Breast epithelium (tissue), 4 donors: ENCODE measurements at regions not wholly inside any gene's neighbourhood (a gene's known extent, or its start where the extent isn't known, plus 50 kb on each side); places are given as distances from the start of the nearest gene placed in this dataset.
"Not testable (repeated sequence)": the region's sequence is repeated elsewhere in the genome, so short reads cannot be mapped to it uniquely, and the experiment has no call there.

ENCODE experiments used
- DNase-seq, 2 donors: peaks; one replicate each; pipeline ENCODE4 v3.0.0-alpha.2; 2019; ENCODE audit warnings: low spot score in 2 of 2
- H3K27ac ChIP-seq, 2 donors: fragments of 200-600 bp; sonication (generic) in 1 of 2; one replicate each; pipeline ENCODE4 v1.5.1; 2016 to 2019; ENCODE audit warnings: mild to moderate bottlenecking in 1 of 2
- H3K27me3 ChIP-seq, 2 donors: fragments of 200-600 bp; sonication (generic) in 1 of 2; one replicate each; pipeline versions ENCODE4 v1.5.1 to v1.6.0; 2017 to 2019; ENCODE audit warnings: control low read depth in 1 of 2, mild to moderate bottlenecking in 1 of 2
- H3K36me3 ChIP-seq: fragments of 200-600 bp; one replicate; pipeline ENCODE4 v1.5.1; 2019
- H3K4me1 ChIP-seq, 2 donors: fragments of 200-600 bp; sonication (generic); one replicate each; pipeline ENCODE4 v1.5.1; 2016 to 2019; ENCODE audit warnings: control low read depth in 1 of 2
- H3K4me3 ChIP-seq, 3 donors: fragments of 200-600 bp; sonication (generic); 1 replicate in 2 of 3; 2 replicates in 1 of 3; pipeline ENCODE4 v1.5.1; 2016 to 2019; ENCODE audit warnings: mild to moderate bottlenecking in 3 of 3, moderate library complexity in 2 of 3
- H3K9me3 ChIP-seq, 2 donors: fragments of 200-600 bp; sonication (generic) in 1 of 2; one replicate each; pipeline ENCODE4 v1.5.1; 2016 to 2019; ENCODE audit warnings: control low read depth in 1 of 2
- POLR2A ChIP-seq: fragments of 450-650 bp; IDR thresholded peaks from one replicate; pipeline ENCODE4 v1.6.1; 2016; ENCODE audit warnings: antibody characterized with exemption, mild to moderate bottlenecking, moderate library complexity
- POLR2AphosphoS5 ChIP-seq, 3 donors: sonication (generic); formaldehyde crosslinking; IDR thresholded peaks; one replicate each; pipeline ENCODE4 v1.6.1; 2017; ENCODE audit warnings: antibody characterized with exemption in 3 of 3
- intact Hi-C: fragments of 100-400 bp; cut with DNase I; formaldehyde crosslinking; loops from one replicate; pipeline ENCODE4 v1.15.1; 2023; ENCODE audit warnings: low total_unique reads
- TF ChIP-seq, protein P1 (sequence below), 3 donors: fragments of 450-650 bp; IDR thresholded peaks; one replicate each; pipeline ENCODE4 v1.5.1; 2016 to 2017; ENCODE audit warnings: antibody characterized with exemption in 3 of 3, mild to moderate bottlenecking in 3 of 3, moderate library complexity in 3 of 3

DNA sequence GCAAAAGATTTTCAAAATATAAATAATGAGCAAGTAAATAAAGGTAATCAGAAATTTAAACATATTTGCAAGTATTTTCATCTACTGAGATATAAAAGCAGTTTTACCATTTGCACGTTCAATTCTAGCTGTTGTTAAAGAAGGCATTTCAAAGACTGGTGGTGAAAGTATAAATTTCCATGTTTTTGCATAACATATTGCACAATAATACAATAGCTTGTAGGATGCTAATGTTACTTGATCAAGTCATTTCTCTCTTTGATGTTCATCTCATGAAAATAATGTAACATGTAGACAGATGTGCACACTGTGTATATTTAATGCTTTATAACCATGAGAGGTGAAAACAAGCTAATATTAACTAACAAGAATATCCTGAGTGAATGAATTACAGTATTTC, 651.9 kb downstream of the CDH9 start:
- H3K27me3 ChIP-seq = no peaks in the 10 kb centered on the region
- intact Hi-C loops = no loop called here
- no peak for TF ChIP-seq POLR2A
- DNase-seq = no peak
- H3K27ac ChIP-seq = no peak overlapping the region
- no peak overlapping the region for H3K4me3 ChIP-seq
- no peaks in the 10 kb centered on the region for H3K9me3 ChIP-seq
- H3K4me1 ChIP-seq = no peaks in the 10 kb centered on the region
- no peaks in the 10 kb centered on the region for H3K36me3 ChIP-seq

DNA sequence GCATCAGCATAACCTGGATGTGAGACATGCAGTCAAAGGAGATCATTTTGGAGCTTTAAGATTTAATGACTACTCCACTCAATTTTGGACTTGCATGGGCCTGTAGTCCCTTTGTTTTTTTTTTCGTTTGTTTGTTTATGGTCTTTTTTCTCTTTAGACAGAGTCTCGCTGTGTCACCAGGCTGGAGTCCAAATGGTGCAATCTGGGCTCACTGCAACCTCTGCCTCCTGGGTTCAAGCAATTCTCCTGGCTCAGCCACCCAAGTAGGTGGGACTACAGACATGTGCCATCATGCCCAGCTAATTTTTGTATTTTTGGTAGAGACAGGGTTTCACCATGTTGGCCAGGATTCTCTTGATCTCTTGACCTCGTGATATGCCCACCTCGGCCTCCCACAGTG, 673.8 kb downstream of the CDH9 start:
- H3K4me1 ChIP-seq, intact Hi-C loops, H3K27ac ChIP-seq, H3K27me3 ChIP-seq, H3K4me3 ChIP-seq, H3K36me3 ChIP-seq, DNase-seq: not testable (repeated sequence)
- H3K9me3 ChIP-seq = peaks cover 4 to 15% of the 10 kb centered on the region in 2 donors

DNA sequence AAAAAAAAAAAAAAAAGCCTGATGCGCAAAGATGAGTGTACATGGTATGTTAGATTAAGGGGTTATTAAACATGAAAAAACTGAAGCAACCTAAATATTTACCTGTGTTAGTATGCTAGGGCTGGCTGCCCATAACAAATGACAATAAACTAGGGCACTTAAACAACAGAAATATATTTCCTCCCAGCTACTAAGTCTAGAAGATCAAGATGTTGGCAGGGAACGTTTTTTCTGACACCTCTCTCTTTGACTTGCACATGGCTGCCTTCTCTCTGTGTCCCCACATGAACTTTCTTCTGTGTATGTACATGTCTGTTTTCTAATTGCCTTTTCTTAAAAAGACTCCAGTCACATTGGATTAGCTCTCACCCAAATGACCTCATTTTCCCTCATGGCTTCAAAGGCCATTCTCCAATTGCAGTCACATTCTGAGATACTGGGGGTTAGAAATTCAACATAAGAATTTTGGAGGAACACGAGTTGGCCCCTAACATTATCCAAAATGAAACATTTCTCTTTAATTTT, 694.5 kb downstream of the CDH9 start:
- no peaks in the 10 kb centered on the region for H3K27me3 ChIP-seq
- TF ChIP-seq POLR2A = no peak
- no peak for TF ChIP-seq POLR2AphosphoS5 (IDR thresholded peaks at IDR 0.05)
- TF ChIP-seq, protein P1, sequence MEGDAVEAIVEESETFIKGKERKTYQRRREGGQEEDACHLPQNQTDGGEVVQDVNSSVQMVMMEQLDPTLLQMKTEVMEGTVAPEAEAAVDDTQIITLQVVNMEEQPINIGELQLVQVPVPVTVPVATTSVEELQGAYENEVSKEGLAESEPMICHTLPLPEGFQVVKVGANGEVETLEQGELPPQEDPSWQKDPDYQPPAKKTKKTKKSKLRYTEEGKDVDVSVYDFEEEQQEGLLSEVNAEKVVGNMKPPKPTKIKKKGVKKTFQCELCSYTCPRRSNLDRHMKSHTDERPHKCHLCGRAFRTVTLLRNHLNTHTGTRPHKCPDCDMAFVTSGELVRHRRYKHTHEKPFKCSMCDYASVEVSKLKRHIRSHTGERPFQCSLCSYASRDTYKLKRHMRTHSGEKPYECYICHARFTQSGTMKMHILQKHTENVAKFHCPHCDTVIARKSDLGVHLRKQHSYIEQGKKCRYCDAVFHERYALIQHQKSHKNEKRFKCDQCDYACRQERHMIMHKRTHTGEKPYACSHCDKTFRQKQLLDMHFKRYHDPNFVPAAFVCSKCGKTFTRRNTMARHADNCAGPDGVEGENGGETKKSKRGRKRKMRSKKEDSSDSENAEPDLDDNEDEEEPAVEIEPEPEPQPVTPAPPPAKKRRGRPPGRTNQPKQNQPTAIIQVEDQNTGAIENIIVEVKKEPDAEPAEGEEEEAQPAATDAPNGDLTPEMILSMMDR (IDR thresholded peaks at IDR 0.05) = no peak
- H3K36me3 ChIP-seq = no peaks in the 10 kb centered on the region
- intact Hi-C loops = loop anchor here (10.0 kb wide), 1 partner anchor 1131 kb away; no protein-coding TSS in a partner anchor
- H3K4me3 ChIP-seq = no peak overlapping the region
- DNase-seq = no peak
- no peaks in the 10 kb centered on the region for H3K4me1 ChIP-seq
- no peak overlapping the region for H3K27ac ChIP-seq
- H3K9me3 ChIP-seq = no peaks in the 10 kb centered on the region

DNA sequence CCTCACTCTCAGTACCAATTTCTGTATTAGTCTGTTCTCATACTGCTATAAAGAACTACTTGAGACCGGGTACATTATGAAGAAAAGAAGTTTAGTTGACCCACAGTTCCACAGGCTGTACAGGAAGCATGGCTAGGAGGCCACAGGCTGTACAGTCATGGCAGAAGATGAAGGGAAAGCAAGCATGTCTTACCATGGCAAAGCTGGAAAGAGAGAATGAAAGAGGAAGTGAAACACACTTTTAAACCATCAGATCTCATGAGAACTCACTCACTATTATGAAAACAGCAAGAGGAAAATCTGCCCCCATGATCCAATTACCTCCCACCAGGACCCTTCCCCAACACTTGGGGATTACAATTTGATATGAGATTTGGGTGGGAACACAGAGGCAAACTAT, 698.8 kb downstream of the CDH9 start:
- no peaks in the 10 kb centered on the region for H3K27me3 ChIP-seq
- no peak overlapping the region for H3K27ac ChIP-seq
- intact Hi-C loops = no loop called here
- DNase-seq = no peak
- TF ChIP-seq, protein P1 (IDR thresholded peaks at IDR 0.05) = no peak
- no peak for TF ChIP-seq POLR2AphosphoS5 (IDR thresholded peaks at IDR 0.05)
- TF ChIP-seq POLR2A = no peak
- no peaks in the 10 kb centered on the region for H3K9me3 ChIP-seq
- no peak overlapping the region for H3K4me3 ChIP-seq
- H3K4me1 ChIP-seq = no peaks in the 10 kb centered on the region
- H3K36me3 ChIP-seq = no peaks in the 10 kb centered on the region

DNA sequence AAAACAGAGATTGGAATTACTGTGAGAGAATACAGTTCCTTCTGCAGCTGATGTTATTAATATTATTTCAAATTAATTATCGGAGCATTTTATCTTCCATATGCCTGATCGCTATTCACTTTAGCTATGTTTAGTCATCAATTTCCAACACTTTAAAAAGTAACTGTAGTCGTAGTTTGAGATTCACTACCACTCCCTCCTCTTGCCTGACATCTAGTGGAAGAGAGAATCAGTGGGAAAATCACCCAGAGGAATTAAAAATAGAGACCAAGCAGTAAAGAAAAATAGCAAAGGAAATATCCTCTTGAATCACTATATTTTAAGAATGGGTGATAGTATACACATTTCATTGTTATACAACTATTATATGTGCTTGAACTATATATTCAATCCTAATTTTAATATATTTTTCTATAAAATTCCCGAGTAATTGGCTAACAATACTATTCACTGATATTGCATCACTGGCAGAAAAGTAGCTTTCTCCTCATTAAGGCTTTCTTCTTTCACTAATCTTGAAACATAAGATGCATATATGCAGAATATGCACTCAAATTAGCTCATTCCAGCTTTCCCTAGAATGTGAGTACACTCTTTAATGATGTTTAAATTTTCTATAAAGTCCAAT, 708.7 kb downstream of the CDH9 start:
- no peak for DNase-seq
- Histone ChIP-seq H3K27me3 (no peaks in the 10 kb centered on the region), H3K4me1 (no peaks in the 10 kb centered on the region), H3K9me3 (no peaks in the 10 kb centered on the region), H3K27ac (no peak overlapping the region), H3K4me3 (no peak overlapping the region), H3K36me3 (no peaks in the 10 kb centered on the region)
- intact Hi-C loops = no loop called here
- no peak for TF ChIP-seq POLR2A
- TF ChIP-seq, protein P1 (IDR thresholded peaks at IDR 0.05) = peak in 1 of 3 donors; percentile 28

DNA sequence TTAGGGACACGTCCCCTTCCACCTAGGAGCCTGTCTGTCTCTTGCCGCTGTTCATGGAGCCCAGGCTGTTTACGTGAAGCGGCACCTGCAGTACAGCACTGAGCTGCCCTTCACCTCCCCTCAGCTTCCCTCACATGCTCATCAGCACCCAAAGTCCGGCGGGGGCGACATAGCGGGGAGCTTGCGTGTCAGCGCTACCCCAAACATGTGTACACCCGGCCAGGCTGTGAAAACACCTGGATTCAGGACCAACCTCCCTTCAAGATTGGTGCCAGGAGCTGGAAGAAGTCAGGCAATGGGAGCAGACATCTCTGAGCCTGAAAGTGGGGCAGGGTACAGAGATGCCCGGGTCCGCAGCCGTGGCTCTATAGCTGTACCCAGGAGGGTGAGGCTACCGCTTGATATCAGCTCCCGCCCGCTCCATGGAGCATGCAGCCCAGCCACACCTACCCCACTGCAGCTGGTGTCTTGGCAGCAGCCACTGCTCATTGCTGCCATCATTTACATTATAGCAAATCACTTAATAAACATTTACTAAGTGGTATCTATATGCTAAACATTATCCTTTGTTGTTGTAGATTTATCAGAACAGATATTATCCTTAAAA, 712.1 kb downstream of the CDH9 start:
- Histone ChIP-seq H3K27me3 (no peaks in the 10 kb centered on the region), H3K27ac (no peak overlapping the region), H3K4me1 (no peaks in the 10 kb centered on the region), H3K4me3 (no peak overlapping the region), H3K36me3 (no peaks in the 10 kb centered on the region), H3K9me3 (no peaks in the 10 kb centered on the region)
- DNase-seq = no peak
- intact Hi-C loops = no loop called here
- TF ChIP-seq POLR2A (no peak), POLR2AphosphoS5 (IDR thresholded peaks at IDR 0.05) (no peak)
- TF ChIP-seq, protein P1 (IDR thresholded peaks at IDR 0.05) = no peak

DNA sequence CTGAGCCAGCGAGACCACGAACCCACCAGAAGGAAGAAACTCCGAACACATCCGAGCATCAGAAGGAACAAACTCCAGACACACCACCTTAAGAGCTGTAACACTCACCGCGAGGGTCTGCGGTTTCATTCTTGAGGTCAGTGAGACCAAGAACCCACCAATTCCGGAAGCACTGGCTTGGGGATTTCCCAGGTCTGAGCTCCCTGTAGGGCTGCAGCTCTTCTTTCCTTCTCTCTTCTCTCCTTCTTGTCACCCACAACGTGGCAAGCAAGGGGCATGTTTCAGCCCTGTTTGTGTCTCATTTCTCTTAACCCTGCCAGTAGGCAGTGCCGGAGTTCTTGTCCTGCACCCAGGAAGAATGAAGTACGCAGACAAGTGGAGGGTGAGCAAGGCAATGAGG, 713.0 kb downstream of the CDH9 start:
- intact Hi-C loops, DNase-seq, H3K27me3 ChIP-seq, H3K27ac ChIP-seq, H3K4me3 ChIP-seq, H3K36me3 ChIP-seq, H3K4me1 ChIP-seq, H3K9me3 ChIP-seq: not testable (repeated sequence)

DNA sequence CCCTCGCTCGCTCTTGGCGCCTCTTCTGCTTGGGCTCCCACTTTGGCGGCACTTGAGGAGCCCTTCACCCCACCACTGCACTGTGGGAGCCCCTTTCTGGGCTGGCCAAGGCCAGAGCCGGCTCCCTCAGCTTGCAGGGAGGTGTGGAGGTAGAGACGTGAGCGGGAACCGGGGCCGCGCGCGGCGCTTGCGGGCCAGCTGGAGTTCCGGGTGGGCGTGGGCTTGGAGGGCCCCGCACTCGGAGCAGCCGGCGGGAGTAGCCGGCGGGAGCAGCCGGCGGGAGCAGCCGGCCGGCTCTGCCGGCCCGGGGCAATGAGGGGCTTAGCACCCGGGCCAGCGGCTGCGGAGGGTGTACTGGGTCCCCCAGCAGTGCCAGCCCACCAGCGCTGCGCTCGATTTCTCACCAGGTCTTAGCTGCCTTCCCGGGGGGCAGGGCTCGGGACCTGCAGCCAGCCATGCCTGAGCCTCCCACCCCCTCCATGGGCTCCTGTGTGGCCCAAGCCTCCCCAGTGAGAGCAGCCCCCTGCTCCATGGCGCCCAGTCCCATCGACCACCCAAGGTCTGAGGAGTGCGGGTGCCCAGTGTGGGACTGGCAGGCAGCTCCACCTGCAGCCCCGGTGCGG, 714.0 kb downstream of the CDH9 start:
- intact Hi-C loops, H3K27me3 ChIP-seq, H3K36me3 ChIP-seq, H3K4me3 ChIP-seq, H3K4me1 ChIP-seq, H3K9me3 ChIP-seq, DNase-seq, H3K27ac ChIP-seq: not testable (repeated sequence)
